ENCODE measurements at regions not wholly inside any gene's neighbourhood (a gene's known extent, or its start where the extent isn't known, plus 50 kb on each side); places are given as distances from the start of the nearest gene placed in this dataset.

- ATAC-seq, result no peak
- TF ChIP-seq CTCF (IDR thresholded peaks at IDR 0.05), result no peak
- intact Hi-C loops (cut with DNase I), result no loop called here
Observed at GRCh38 chr15:96038131-96038530, 292.4 kb upstream of the NR2F2 start.

GRCh38 chr15:96038650-96039049 is 291.9 kb upstream of the NR2F2 start:
- H3K36me3 ChIP-seq, result no peaks in the 10 kb centered on the region
- intact Hi-C loops (cut with DNase I), result no loop called here

More at GRCh38 chr15:96038131-96038530, 292.4 kb upstream of the NR2F2 start:
- no peak for DNase-seq
- H3K4me1 ChIP-seq, result peaks cover 1 to 7% of the 10 kb centered on the region in 2 donors
- no peak overlapping the region for H3K4me3 ChIP-seq
- H3K27ac ChIP-seq, result no peak overlapping the region
- no peaks in the 10 kb centered on the region for H3K36me3 ChIP-seq
- H3K27me3 ChIP-seq, result peaks cover 0 to 24% of the 10 kb centered on the region in 2 donors
- H3K9me3 ChIP-seq, result no peaks in the 10 kb centered on the region

GRCh38 chr15:96041982-96042733 is 288.3 kb upstream of the NR2F2 start:
- intact Hi-C loops (cut with DNase I), result no loop called here
- Histone ChIP-seq H3K27ac (no peak overlapping the region), H3K9me3 (no peaks in the 10 kb centered on the region), H3K4me1 (peaks cover 4 to 11% of the 10 kb centered on the region in 2 donors), H3K4me3 (no peak overlapping the region), H3K36me3 (no peaks in the 10 kb centered on the region), H3K27me3 (peaks cover 0 to 20% of the 10 kb centered on the region in 2 donors)
- DNase-seq (no peak), ATAC-seq (no peak)
- no peak for TF ChIP-seq CTCF (IDR thresholded peaks at IDR 0.05)

More at GRCh38 chr15:96038650-96039049, 291.9 kb upstream of the NR2F2 start:
- ATAC-seq (no peak), DNase-seq (no peak)
- H3K9me3 ChIP-seq, result no peaks in the 10 kb centered on the region
- no peak for TF ChIP-seq CTCF (IDR thresholded peaks at IDR 0.05)
- peaks cover 0 to 24% of the 10 kb centered on the region in 2 donors for H3K27me3 ChIP-seq
- no peak overlapping the region for H3K27ac ChIP-seq
- H3K4me3 ChIP-seq, result no peak overlapping the region
- peaks cover 4 to 11% of the 10 kb centered on the region in 2 donors for H3K4me1 ChIP-seq

GRCh38 chr15:96042734-96043224 is 287.7 kb upstream of the NR2F2 start:
- intact Hi-C loops (cut with DNase I), result no loop called here
- ATAC-seq (no peak), DNase-seq (no peak)
- H3K36me3 ChIP-seq, result no peaks in the 10 kb centered on the region
- no peak for TF ChIP-seq CTCF (IDR thresholded peaks at IDR 0.05)
- H3K4me3 ChIP-seq, result no peak overlapping the region
- peak overlapping the region in 1 of 2 donors; percentile 45 for H3K27ac ChIP-seq
- H3K4me1 ChIP-seq, result peaks cover 4 to 11% of the 10 kb centered on the region in 2 donors
- peaks cover 0 to 16% of the 10 kb centered on the region in 2 donors for H3K27me3 ChIP-seq
- no peaks in the 10 kb centered on the region for H3K9me3 ChIP-seq

GRCh38 chr15:96043591-96044171 is 286.8 kb upstream of the NR2F2 start:
- Histone ChIP-seq H3K9me3 (no peaks in the 10 kb centered on the region), H3K27me3 (peaks cover 0 to 7% of the 10 kb centered on the region in 2 donors), H3K36me3 (no peaks in the 10 kb centered on the region), H3K4me3 (no peak overlapping the region), H3K27ac (no peak overlapping the region), H3K4me1 (peaks cover 4 to 11% of the 10 kb centered on the region in 2 donors)
- no peak for TF ChIP-seq CTCF (IDR thresholded peaks at IDR 0.05)
- ATAC-seq, result no peak
- intact Hi-C loops (cut with DNase I), result no loop called here
- DNase-seq, result no peak
